ENCODE measurements at regions not wholly inside any gene's neighbourhood (a gene's known extent, or its start where the extent isn't known, plus 50 kb on each side); places are given as distances from the start of the nearest gene placed in this dataset.

DNA sequence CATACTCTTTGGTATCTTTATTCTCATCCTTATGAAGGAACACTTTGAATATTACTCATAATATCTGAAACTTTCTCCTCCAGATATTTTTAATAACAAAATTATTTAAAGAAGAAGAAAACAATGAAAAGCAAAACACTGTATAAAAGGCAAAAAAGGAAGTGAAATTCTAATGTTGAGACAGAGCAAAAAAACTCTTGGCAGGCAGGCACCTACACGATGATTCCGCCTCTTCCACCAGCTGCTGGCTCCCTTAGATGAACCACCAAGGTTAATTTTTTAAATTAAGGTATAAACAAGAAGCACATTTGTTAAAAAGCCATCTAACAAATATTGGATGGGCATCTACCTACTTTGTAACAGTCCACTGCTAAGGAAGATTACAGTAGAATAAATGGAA, 434.7 kb downstream of the EPHA4 start:
- DNase-seq = no peak

- DNase-seq = no peak
These were observed 429.8 kb downstream of the EPHA4 start for GRCh38 chr2:221142341-221142740.

DNA sequence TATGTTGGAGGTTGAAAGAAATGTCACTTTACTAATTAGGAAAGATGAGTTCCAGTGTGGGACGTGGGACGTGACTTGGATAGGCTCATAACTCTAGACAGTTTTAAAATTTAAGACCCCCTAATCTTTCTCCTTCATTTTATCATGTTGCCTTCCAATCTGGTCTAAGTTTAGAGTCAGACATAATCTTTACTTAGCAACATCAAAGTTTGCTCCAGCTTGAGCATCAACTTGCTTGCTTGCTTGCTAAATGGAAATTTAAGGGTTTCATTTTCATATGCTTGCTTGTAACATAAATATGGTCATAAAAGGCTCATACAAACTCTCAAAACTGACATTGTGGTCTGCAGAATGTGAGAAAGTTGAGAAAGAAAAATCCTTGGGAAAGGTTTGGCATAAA, 428.9 kb downstream of the EPHA4 start:
- DNase-seq = no peak

DNA sequence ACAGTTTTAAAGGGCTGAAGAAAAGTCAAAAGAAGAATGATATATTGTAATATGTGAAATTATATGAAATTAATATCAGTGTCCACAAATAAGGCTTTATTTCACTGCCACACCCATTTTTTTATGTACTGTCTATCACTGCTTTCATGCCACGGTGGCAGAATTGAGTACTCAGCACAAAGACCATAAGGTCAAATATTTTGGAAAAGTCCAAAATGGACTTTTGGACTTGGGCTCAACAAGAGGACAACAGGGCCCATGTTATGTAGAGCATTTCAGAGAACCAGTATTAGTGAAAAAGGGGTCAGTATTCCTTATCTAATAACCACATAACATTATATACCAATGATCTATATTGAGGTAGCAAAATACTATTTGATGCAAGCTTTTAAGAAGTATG, 427.2 kb downstream of the EPHA4 start:
- DNase-seq = no peak

DNA sequence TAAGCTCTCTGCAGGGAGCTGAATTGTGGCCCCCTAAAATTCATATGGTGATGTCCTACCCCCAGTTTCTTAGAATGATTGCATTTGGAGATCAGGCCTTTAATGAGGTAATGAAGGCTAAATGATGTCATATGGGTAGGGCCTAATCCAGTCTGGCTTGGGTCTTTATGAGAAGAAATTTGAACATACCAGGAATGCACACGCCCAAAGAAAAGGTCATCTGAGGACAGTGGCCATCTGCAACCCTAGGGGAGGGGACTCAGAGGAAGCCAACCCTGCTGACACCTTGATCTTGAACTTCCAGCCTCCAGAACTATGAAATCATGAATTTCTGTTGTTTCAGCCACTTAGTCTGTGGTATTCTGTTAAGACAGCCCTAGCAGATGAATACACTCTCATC, 426.7 kb downstream of the EPHA4 start:
- no peak for DNase-seq

GRCh38 chr2:221153226-221153625, 418.9 kb downstream of the EPHA4 start:
- no peak for DNase-seq

DNA sequence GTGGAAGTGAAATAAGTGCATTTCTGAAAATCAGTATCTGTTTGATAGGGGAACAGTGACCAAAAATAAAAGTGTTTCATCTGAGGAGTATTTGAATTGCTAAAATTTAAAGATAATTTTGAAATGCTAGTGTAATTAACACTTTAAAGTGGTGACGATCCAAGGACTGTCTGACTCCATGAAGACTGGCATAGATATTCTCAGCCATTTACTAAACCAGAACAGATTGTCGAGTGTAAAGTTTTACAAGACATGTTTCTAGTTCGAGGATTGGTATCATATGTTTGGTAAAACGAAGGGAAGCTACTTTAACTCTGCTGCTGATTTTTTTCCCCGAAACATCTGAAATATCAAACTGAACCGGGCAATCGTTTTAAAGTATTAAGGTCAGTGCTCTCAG, 417.9 kb downstream of the EPHA4 start:
- no peak for DNase-seq

- DNase-seq = no peak
These were observed 415.9 kb downstream of the EPHA4 start for GRCh38 chr2:221156062-221156734.

- DNase-seq = no peak
These were observed 410.9 kb downstream of the EPHA4 start for GRCh38 chr2:221161186-221161585.

DNA sequence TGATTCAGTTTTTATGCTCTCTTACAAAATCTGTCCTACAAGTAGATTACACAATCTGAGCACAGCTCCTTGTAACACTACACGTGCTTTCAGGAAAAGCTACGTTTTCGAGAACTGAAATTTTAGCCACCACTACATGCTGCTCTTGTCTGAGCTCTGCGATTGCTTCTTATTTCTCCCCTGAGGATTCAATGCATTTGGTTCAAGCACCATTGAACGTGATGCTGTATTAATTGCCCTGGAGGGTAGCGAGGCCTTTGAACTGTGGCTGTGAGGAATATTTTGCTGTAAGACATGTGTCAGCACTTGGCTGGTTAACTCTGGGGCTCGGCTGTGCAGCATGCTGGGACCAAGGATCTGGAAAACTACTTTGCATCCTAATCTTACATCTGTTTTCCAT, 405.8 kb downstream of the EPHA4 start:
- no peak for DNase-seq

DNA sequence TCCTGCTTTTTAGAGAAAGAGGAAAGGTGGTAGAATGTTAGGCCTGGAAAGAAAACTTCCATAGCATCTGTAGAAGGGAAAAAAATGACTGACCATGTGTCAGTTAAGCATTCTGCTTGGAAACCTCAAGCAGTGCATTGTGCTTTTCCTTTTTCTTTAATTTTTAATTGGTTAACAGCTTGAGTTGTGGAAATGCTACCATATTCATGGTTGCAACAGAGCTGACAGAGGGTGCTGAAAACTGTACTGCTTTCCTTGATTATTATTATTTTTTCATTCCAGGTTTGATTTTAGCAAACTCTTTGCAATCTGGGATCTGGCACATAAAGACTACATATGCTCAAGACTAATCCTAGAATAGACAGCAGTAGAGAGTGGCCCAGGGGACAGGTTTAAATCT, 404.5 kb downstream of the EPHA4 start:
- no peak for DNase-seq

GRCh38 chr2:221169724-221170123, 402.4 kb downstream of the EPHA4 start:
- no peak for DNase-seq

- no peak for DNase-seq
These were observed 401.6 kb downstream of the EPHA4 start for GRCh38 chr2:221170548-221170947.

DNA sequence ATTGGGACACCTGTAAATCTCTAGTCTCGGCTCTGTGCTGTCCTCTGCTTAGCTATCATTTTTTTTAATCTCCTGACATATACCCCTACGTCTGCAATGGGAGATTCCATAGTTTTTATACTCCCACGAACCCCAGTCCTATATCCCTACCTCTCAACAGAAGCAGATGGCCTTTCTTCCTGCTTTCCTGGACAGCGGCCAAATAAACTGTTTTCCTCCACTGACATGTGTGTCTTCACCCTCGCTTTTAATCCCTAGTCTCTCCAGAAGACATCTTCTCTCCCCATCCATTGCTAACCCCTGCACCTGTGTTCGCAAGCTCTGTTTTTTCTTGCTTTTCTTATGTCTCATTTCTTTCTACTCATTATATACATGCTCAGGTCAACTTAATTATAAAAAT, 395.4 kb downstream of the EPHA4 start:
- no peak for DNase-seq

DNA sequence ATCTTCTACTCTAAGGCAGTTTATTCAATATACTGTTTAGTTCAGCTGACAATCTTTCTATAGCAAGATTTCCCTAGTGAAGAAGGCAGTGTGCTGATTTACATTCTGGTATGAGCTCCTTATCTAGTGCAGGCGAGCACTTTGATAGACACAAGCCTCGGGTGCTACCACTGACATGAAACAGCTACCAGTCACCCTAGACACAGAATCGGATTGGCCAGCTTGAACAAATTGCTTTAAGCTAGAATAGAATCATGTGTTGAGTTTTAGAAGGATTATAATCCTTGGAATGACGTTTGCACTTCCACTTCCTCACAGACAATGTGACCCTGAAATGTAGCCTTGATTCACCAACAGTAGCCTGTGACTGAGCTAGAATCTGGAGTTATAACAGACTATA, 394.0 kb downstream of the EPHA4 start:
- no peak for DNase-seq

DNA sequence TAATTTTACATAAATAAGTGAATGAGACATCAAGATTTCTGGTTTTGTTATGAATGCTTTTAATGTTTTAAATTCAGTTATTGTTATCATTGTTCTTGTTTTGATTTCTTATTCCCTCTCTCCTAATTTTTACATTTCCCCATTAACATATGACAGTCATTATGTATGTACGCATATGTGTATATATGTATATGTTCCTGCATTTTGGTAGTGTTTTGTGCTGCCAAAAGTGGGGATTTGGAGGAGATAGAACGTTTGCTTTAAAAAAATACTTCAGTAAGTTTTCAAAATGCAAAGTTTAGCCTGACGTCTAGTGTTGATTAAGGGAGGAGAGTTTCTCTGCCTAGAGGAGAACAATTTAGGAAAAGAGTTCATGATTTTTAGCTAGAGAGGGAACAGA, 385.2 kb downstream of the EPHA4 start:
- no peak for DNase-seq

DNA sequence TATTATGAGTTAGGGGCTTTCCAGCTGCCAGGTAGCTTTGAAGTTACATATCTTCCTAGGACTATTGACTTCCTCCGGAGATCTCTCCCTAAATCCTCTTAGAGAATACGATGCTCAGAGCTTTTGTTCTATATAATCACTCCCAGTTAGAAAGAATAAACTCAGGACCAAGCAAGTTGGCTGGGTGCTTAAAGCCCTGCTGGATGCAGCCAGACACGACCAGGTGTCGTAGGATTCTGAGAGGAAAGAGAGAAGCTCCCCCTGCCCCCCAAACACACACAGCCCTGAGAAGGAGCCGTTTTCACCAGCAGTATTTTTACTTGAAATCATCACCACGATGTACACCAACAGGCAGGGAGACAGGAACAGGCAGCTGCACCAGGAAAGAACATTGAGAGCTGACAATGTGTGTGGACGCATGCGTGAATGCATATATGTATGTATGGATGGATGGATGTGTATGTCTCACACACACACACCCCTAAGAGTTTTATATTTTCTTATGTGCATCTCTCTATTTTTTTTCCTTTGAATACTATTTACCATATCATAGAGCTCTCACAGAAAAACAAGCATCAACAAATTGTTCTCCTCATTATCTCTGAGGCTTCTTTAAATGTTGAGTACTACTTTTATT, 382.6 kb downstream of the EPHA4 start:
- DNase-seq = no peak

- DNase-seq = no peak
These were observed 376.3 kb downstream of the EPHA4 start for GRCh38 chr2:221195829-221196228.

DNA sequence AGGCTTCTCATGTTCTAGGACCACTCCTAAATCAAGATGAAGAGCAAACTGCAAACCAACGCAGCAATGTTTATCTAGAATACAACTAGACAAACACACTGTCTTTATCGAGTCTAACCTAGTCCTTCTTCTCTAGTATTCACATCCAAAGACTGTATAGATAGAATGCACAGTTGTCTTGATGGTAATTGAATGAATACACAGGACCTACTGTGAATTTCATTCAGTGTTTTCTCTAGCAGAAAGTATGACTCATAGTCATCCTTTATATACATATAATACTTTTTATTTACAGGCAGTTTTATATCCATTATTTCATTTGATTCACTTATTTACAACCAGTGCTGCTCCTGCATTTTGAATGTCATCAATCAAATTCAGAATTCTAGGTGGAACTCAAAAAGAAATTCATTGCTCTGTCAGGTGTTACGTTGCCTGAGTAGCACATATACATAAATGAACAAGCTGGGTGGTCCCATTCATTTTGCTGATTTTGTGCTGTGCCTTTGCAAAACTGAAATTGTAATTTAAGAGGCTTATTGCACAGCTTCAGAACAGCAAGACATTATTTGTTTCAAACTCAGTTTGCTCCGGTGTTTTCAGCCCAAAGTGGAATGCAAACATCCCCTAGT, 374.8 kb downstream of the EPHA4 start:
- no peak for DNase-seq

DNA sequence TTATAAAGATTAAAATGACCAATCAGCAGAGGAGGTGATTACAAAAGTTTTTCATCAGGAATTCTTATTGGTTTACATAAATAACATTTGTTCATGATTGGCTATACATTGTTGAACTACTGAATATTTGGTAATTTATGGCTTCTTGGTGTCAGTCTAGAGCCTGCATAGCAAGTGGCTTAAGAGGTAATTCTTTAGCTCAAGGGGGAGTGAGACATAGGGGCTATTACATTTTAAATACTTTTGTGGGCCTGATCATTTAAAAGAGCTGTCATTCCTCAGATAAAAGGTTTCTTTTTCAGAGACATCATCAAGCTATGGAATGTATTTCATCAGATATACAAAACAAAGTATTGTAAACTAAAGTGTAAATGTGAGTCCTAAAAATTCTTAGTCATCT, 373.8 kb downstream of the EPHA4 start:
- no peak for DNase-seq

DNA sequence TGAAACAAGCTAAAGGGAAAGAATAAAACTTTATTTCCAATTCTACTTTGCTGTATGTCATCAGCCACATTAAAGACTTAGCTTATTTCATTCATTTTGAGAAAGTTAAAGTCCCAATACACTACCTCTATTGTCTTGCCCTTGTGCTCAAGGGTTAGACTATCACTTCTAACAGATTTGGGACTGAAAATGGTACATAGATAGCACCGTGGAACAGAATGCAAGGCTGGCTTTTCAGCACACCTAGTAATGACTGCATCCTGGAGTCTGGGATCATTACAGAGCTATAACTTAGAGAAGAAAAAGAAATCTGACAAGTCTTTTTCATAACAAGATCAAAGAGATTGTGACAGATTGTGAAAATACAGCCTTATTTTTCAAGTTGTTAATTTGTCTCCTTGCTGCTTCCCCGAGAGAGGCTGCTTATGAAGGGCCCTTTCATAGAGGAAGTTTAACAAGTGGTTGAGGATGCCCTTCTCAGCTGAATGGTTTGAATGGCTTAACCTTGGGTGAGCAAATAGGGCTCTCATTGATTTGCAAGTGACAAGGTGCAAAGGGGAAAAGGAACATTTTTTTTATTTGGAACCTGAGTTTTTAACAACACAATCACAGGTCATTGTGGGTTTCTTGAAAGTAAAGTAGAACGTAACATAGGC, 371.8 kb downstream of the EPHA4 start:
- no peak for DNase-seq

DNA sequence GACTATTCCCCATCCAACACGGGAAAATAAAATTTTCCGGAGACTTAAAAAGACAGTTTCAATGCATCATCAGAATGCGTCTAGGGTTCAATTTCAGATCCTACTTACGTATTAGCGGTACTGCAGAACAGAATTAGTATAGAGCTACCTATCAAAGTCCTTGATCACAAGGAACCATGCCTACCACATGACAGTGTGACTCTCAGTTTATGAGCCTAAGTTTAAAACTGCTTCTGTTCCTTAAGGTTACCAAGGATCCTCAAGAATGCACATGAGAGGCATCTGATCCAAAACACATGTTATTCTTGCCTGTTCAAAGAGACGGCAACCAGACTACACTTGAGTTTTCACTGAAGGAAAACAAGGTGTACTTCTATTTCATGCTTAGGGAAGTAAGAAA, 369.7 kb downstream of the EPHA4 start:
- no peak for DNase-seq

DNA sequence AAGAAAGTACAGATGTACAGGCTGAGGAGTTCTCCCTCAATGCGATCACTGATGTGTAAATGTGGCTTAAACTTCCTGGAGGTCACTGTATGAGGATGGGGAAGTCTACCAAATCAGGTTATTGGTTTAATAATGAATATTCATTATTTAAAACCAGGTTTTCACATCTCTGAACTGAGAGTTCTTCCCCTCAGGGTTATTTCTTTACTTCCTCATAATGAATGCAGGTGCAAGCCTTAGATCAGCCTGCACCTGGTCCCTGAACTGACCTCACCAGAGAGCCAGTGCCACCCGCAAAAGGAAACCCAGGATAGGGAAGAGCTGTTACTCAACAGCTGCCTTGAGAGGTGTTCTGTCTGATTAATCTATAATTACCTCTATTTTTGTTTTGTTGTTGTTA, 369.0 kb downstream of the EPHA4 start:
- no peak for DNase-seq

DNA sequence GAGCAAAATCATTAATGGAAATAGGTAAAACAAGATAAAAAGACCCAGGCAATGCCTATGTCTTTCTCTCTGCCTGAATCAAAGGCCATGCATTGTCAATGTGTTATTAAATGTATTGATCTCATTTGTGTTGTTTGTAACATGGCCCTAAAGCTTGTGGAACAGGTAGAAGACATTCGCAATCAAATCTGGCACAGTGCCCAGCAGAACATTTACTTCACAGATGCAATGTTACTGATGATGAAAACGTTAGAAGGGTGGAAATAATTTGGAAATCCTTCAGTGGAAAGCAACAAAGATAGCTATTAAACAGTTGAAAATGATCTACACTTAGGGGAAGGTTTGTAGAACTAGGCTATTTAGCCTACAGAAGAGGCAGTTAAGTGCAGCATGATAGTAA, 368.2 kb downstream of the EPHA4 start:
- DNase-seq = no peak

Data from NCI-H226 (cell line).